DMS53 (cell line): ENCODE measurements at regions not wholly inside any gene's neighbourhood (a gene's known extent, or its start where the extent isn't known, plus 50 kb on each side); places are given as distances from the start of the nearest gene placed in this dataset.

Source experiments
- DNase-seq: peaks from one replicate; lab custom pipeline; 2025; lab: John Stamatoyannopoulos, UW

- DNase-seq: no peak
These were observed 394.7 kb upstream of the CBLB start for GRCh38 chr3:106263546-106263945.

- no peak for DNase-seq
These were observed 396.9 kb upstream of the CBLB start for GRCh38 chr3:106265704-106266103.

- DNase-seq: no peak
These were observed 399.9 kb upstream of the CBLB start for GRCh38 chr3:106268696-106269095.

- no peak for DNase-seq
These were observed 403.5 kb upstream of the CBLB start for GRCh38 chr3:106272302-106272701.

- DNase-seq: no peak
These were observed 406.8 kb upstream of the CBLB start for GRCh38 chr3:106275592-106275991.

GRCh38 chr3:106276151-106276550 is 407.3 kb upstream of the CBLB start:
- DNase-seq: no peak

GRCh38 chr3:106276755-106277612 is 408.2 kb upstream of the CBLB start:
- peak; percentile 47 for DNase-seq

GRCh38 chr3:106277731-106278130 is 408.9 kb upstream of the CBLB start:
- DNase-seq: peak; percentile 53

GRCh38 chr3:106281221-106281620 is 412.4 kb upstream of the CBLB start:
- DNase-seq: peak; percentile 13

- no peak for DNase-seq
These were observed 414.1 kb upstream of the CBLB start for GRCh38 chr3:106282943-106283342.

- no peak for DNase-seq
These were observed 420.0 kb upstream of the CBLB start for GRCh38 chr3:106288781-106289180.

- no peak for DNase-seq
These were observed 421.6 kb upstream of the CBLB start for GRCh38 chr3:106290304-106290997.

- DNase-seq: no peak
These were observed 424.3 kb upstream of the CBLB start for GRCh38 chr3:106293161-106293560.

- DNase-seq: no peak
These were observed 425.3 kb upstream of the CBLB start for GRCh38 chr3:106294121-106294520.

- no peak for DNase-seq
These were observed 427.2 kb upstream of the CBLB start for GRCh38 chr3:106296062-106296461.

- peak; percentile 4 for DNase-seq
These were observed 430.7 kb upstream of the CBLB start for GRCh38 chr3:106299300-106300098.

- no peak for DNase-seq
These were observed 433.8 kb upstream of the CBLB start for GRCh38 chr3:106302451-106303221.

GRCh38 chr3:106303766-106304165 is 435.0 kb upstream of the CBLB start:
- DNase-seq: no peak

GRCh38 chr3:106305127-106305526 is 436.3 kb upstream of the CBLB start:
- DNase-seq: no peak

GRCh38 chr3:106305882-106306435 is 437.1 kb upstream of the CBLB start:
- no peak for DNase-seq

- no peak for DNase-seq
These were observed 440.5 kb upstream of the CBLB start for GRCh38 chr3:106309274-106309673.
